Fibroblast of peridontal ligament (primary cell): ENCODE measurements at regions not wholly inside any gene's neighbourhood (a gene's known extent, or its start where the extent isn't known, plus 50 kb on each side); places are given as distances from the start of the nearest gene placed in this dataset.
A peak's percentile ranks its signal among the peaks of the same experiment; 100 is the strongest.

Source experiments
- DNase-seq: peaks from one replicate; pipeline ENCODE4 v3.0.0-alpha.2; 2010; ENCODE audit errors: extremely low read depth

- DNase-seq = no peak
These were observed 273.1 kb downstream of the TTLL7 start for GRCh38 chr1:83725735-83726360.

- DNase-seq = no peak
These were observed 280.6 kb downstream of the TTLL7 start for GRCh38 chr1:83718338-83718737.

- no peak for DNase-seq
These were observed 281.1 kb downstream of the TTLL7 start for GRCh38 chr1:83717785-83718184.

GRCh38 chr1:83716641-83717040 lies 282.3 kb downstream of the TTLL7 start:
- no peak for DNase-seq

GRCh38 chr1:83715550-83715949 lies 283.4 kb downstream of the TTLL7 start:
- DNase-seq = no peak

GRCh38 chr1:83709662-83710061 lies 289.3 kb downstream of the TTLL7 start:
- no peak for DNase-seq

- DNase-seq = no peak
These were observed 292.5 kb downstream of the TTLL7 start for GRCh38 chr1:83706354-83706938.

GRCh38 chr1:83705091-83705490 lies 293.8 kb downstream of the TTLL7 start:
- DNase-seq = peak; percentile 73

- DNase-seq = no peak
These were observed 294.6 kb downstream of the TTLL7 start for GRCh38 chr1:83704350-83704749.

- DNase-seq = no peak
These were observed 296.6 kb downstream of the TTLL7 start for GRCh38 chr1:83702356-83702755.

GRCh38 chr1:83701355-83701754 lies 297.6 kb downstream of the TTLL7 start:
- DNase-seq = no peak

- DNase-seq = no peak
These were observed 300.3 kb downstream of the TTLL7 start for GRCh38 chr1:83698644-83699043.

- DNase-seq = no peak
These were observed 301.0 kb downstream of the TTLL7 start for GRCh38 chr1:83697961-83698360.

GRCh38 chr1:83697220-83697619 lies 301.7 kb downstream of the TTLL7 start:
- DNase-seq = no peak

- no peak for DNase-seq
These were observed 304.5 kb downstream of the TTLL7 start for GRCh38 chr1:83694449-83694848.

- no peak for DNase-seq
These were observed 305.4 kb downstream of the TTLL7 start for GRCh38 chr1:83693427-83694126.

GRCh38 chr1:83692524-83693381 lies 306.2 kb downstream of the TTLL7 start:
- peak; percentile 18 for DNase-seq

- DNase-seq = no peak
These were observed 306.9 kb downstream of the TTLL7 start for GRCh38 chr1:83691953-83692500.

GRCh38 chr1:83689921-83690868 lies 308.7 kb downstream of the TTLL7 start:
- DNase-seq = peak; percentile 76

GRCh38 chr1:83682132-83682531 lies 316.8 kb downstream of the TTLL7 start:
- DNase-seq = no peak

GRCh38 chr1:83676106-83676505 lies 322.8 kb downstream of the TTLL7 start:
- no peak for DNase-seq
